SK-N-SH (cell line): ENCODE measurements at regions not wholly inside any gene's neighbourhood (a gene's known extent, or its start where the extent isn't known, plus 50 kb on each side); places are given as distances from the start of the nearest gene placed in this dataset.
"Not testable (repeated sequence)": the region's sequence is repeated elsewhere in the genome, so short reads cannot be mapped to it uniquely, and the experiment has no call there.

ENCODE experiments used
- CHD2 ChIP-seq: fragments of 150-350 bp; IDR thresholded peaks from 2 replicates; pipeline ENCODE4 v1.6.1; 2018; ENCODE audit warnings: low read length; ENCODE audit not compliant: partially characterized antibody
- EP300 ChIP-seq, 2 experiments: IDR thresholded peaks; 2 replicates each; pipeline versions ENCODE4 v1.4.0 to v1.6.1; 2012; ENCODE audit warnings: borderline replicate concordance in 1 of 2, low read depth in 1 of 2, low read length in 1 of 2
- EZH2phosphoT487 ChIP-seq: fragments of 200-600 bp; sonication (generic); IDR thresholded peaks from 2 replicates; pipeline ENCODE4 v1.6.1; 2017; ENCODE audit warnings: low read depth, mixed run types, mild to moderate bottlenecking, antibody characterized with exemption, moderate library complexity, borderline replicate concordance
- GABPA ChIP-seq: IDR thresholded peaks from 2 replicates; pipeline ENCODE4 v1.4.0; 2012; ENCODE audit warnings: low read depth, mild to moderate bottlenecking
- MAX ChIP-seq: IDR thresholded peaks from 2 replicates; pipeline ENCODE4 v1.4.0; 2012; ENCODE audit warnings: low read depth
- MXI1 ChIP-seq: IDR thresholded peaks from 2 replicates; pipeline ENCODE4 v1.6.1; 2012; ENCODE audit warnings: mild to moderate bottlenecking, low read depth, low read length, improper control_type of control experiment
- NRF1 ChIP-seq: IDR thresholded peaks from 2 replicates; pipeline ENCODE4 v1.6.1; 2012; ENCODE audit warnings: low read depth, mild to moderate bottlenecking, low read length
- POLR2AphosphoS5 ChIP-seq: IDR thresholded peaks from 2 replicates; pipeline ENCODE4 v1.6.1; 2012; ENCODE audit warnings: low read depth, low read length
- RAD21 ChIP-seq: IDR thresholded peaks from 2 replicates; pipeline ENCODE4 v1.6.1; 2012; ENCODE audit warnings: mild to moderate bottlenecking, low read length
- RFX5 ChIP-seq: IDR thresholded peaks from 2 replicates; pipeline ENCODE4 v1.6.1; 2012; ENCODE audit warnings: mild to moderate bottlenecking, improper control_type of control experiment, low read length
- SMC3 ChIP-seq: IDR thresholded peaks from 2 replicates; pipeline ENCODE4 v1.6.1; 2012; ENCODE audit warnings: low read depth, low read length, improper control_type of control experiment
- ZBTB33 ChIP-seq: IDR thresholded peaks from 2 replicates; pipeline ENCODE4 v1.4.0; 2012; ENCODE audit warnings: low read depth, borderline replicate concordance
- TF ChIP-seq, protein P1 (sequence below): fragments of 200-600 bp; sonication (generic); IDR thresholded peaks from 2 replicates; pipeline ENCODE4 v1.6.1; 2017; ENCODE audit warnings: antibody characterized with exemption, mild to moderate bottlenecking, moderate library complexity
- TF ChIP-seq, protein P2 (sequence below): IDR thresholded peaks from 2 replicates; pipeline ENCODE4 v1.4.0; 2012; ENCODE audit warnings: low read depth, borderline replicate concordance

DNA sequence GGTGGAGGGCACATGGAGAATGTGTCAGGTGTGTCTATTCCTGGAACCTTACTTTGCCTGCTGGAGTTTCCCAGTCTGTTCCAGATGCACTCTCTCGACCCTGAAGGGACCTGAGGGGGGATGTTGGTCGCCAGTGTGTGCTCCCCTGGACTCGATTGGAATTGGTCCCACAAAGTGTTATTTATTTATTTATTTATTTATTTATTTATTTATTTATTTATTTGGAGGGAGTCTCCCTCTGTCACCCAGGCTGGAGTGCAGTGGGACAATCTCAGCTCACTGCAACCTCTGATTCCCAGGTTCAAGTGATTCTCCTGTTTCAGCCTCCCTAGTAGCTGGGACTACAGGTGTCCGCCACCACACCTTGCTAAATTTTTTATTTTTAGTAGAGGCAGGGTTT, 329.1 kb upstream of the ZNF337 start:
- TF ChIP-seq, protein P1, sequence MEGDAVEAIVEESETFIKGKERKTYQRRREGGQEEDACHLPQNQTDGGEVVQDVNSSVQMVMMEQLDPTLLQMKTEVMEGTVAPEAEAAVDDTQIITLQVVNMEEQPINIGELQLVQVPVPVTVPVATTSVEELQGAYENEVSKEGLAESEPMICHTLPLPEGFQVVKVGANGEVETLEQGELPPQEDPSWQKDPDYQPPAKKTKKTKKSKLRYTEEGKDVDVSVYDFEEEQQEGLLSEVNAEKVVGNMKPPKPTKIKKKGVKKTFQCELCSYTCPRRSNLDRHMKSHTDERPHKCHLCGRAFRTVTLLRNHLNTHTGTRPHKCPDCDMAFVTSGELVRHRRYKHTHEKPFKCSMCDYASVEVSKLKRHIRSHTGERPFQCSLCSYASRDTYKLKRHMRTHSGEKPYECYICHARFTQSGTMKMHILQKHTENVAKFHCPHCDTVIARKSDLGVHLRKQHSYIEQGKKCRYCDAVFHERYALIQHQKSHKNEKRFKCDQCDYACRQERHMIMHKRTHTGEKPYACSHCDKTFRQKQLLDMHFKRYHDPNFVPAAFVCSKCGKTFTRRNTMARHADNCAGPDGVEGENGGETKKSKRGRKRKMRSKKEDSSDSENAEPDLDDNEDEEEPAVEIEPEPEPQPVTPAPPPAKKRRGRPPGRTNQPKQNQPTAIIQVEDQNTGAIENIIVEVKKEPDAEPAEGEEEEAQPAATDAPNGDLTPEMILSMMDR = not testable (repeated sequence)
- not testable (repeated sequence) for TF ChIP-seq RFX5; ZBTB33; POLR2AphosphoS5; RAD21; NRF1; EZH2phosphoT487; MAX; EP300 (IDR thresholded peaks at IDR 0.05; ENCODE audit: borderline replicate concordance in 1 of 2, low read depth in 1 of 2, low read length in 1 of 2); SMC3; CHD2; GABPA; MXI1
- TF ChIP-seq, protein P2, sequence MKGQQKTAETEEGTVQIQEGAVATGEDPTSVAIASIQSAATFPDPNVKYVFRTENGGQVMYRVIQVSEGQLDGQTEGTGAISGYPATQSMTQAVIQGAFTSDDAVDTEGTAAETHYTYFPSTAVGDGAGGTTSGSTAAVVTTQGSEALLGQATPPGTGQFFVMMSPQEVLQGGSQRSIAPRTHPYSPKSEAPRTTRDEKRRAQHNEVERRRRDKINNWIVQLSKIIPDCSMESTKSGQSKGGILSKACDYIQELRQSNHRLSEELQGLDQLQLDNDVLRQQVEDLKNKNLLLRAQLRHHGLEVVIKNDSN = not testable (repeated sequence)
